GM12865 (cell line): ENCODE measurements at regions not wholly inside any gene's neighbourhood (a gene's known extent, or its start where the extent isn't known, plus 50 kb on each side); places are given as distances from the start of the nearest gene placed in this dataset.

Experiments
- DNase-seq: peaks from one replicate; pipeline ENCODE4 v3.0.0; 2010; ENCODE audit warnings: low read depth
- H3K4me3 ChIP-seq: 2 replicates; pipeline ENCODE4 v1.5.1; 2011; ENCODE audit warnings: mild to moderate bottlenecking, low read depth, low read length, control low read depth
- TF ChIP-seq, protein P1 (sequence below): IDR thresholded peaks from 2 replicates; pipeline ENCODE4 v1.5.1; 2011; ENCODE audit warnings: low read length, control low read depth, low read depth, inconsistent platforms; ENCODE audit not compliant: insufficient read depth; ENCODE audit errors: missing control alignments

DNA sequence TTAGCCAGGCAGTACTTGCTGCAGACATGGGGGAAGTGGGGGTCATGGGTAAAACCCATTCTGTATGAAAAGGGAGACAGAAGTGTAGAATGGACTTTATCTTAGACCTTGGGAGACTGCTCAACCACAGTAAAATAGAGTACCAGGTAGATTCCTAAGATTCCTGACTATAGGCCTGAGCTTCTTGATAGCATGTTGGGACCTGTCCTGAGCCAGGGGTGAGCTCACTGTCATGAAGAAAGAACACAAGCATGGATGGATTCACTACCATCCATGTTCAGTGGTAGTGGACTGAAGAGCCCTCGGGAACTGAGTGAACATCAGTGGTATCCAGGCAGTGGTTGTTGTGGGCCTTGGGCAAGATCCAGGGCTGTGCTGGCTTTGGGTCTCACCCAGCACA lies 1003.8 kb downstream of the TMTC2 start:
- no peak for DNase-seq
- TF ChIP-seq, protein P1, sequence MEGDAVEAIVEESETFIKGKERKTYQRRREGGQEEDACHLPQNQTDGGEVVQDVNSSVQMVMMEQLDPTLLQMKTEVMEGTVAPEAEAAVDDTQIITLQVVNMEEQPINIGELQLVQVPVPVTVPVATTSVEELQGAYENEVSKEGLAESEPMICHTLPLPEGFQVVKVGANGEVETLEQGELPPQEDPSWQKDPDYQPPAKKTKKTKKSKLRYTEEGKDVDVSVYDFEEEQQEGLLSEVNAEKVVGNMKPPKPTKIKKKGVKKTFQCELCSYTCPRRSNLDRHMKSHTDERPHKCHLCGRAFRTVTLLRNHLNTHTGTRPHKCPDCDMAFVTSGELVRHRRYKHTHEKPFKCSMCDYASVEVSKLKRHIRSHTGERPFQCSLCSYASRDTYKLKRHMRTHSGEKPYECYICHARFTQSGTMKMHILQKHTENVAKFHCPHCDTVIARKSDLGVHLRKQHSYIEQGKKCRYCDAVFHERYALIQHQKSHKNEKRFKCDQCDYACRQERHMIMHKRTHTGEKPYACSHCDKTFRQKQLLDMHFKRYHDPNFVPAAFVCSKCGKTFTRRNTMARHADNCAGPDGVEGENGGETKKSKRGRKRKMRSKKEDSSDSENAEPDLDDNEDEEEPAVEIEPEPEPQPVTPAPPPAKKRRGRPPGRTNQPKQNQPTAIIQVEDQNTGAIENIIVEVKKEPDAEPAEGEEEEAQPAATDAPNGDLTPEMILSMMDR: no peak
- H3K4me3 ChIP-seq: no peak overlapping the region

DNA sequence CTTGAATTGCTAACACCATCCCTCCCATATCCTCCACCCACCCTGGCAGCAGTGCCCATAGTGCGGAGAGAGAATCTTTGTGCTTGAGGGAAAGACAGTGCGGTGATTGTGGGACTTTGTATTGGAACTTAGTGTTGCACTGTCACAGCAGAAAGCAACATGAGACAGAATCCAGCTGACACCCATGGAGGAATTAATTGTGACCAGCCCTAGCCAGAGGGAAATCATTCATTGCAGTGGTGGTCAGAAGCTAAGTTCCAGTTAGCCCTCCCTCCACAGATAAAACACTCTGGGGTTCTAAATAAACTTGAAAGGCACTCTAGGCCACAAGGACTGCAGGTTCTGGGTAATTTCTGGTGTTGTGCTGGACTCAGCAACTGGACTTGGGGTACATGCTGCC lies 1002.6 kb downstream of the TMTC2 start:
- H3K4me3 ChIP-seq: no peak overlapping the region
- no peak for DNase-seq
- TF ChIP-seq, protein P1: no peak

DNA sequence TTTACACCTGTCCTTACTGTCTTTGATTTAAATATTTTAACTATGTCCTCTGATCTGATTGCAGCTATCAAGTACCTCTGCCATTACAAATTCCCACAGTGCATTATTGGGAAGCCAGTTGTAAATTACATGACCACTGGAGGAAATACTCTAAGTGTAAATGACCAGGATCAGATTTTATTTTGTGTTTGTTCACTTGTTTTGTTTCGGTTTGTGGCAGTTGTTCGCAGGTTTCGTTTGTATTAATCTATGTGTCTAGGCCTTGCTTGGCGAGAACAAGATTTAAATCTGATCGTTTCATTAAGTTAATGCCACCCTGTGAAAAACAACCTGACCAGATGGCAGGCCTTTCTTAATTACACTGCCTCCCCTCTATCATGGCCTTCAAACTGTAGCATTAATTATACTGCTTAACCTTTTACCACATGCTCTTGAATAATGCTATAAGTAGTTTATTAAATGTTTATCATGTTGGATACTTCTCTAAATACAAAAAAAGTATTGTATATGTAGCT lies 990.1 kb downstream of the TMTC2 start:
- no peak overlapping the region for H3K4me3 ChIP-seq
- TF ChIP-seq, protein P1: no peak
- DNase-seq: no peak

DNA sequence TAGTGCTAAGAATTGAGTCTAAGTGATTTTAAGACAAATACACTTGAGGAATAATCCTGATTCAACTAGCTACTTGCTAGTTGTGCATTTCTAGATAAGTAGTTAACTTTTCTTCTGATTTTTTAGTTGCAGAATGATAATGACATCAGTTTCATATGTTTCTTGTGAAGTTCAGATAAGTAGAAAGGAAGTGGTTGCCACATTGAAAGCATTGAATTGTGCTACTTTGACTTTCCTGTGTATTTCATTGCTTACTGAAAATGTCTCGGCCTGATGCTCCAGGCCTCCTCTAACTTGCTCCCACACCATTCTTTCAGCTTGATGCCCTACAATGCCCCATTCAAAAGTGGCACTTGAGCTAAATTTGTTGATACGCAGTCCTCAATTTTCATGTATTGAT lies 980.0 kb downstream of the TMTC2 start:
- TF ChIP-seq, protein P1: no peak
- H3K4me3 ChIP-seq: no peak overlapping the region
- no peak for DNase-seq

DNA sequence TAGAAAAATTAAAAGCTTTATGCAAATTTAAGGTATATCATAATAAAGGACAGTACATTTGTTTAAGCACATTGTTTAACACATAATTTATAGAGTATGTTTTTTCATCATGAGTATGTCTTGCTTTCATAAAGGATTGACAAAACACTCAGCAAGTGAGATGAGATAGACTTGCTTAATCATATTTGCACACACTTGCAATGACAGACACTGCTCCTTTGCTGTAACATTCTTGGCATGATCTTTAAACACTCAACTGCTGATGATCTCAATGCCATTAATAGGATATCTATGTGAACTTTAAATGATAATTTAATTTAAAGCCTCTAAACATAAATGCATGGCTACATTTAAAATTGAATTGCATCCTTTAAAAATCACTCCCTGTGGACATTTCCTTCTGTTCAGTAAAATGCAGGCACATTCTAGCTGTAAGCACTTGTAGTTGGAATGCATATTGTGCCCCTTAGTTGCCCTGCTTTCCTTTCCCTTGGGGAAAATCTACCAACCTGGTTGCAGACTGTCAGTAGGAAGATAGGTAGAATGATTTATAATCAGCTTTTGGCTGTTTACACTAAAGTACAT lies 979.0 kb downstream of the TMTC2 start:
- H3K4me3 ChIP-seq: no peak overlapping the region
- no peak for DNase-seq
- TF ChIP-seq, protein P1: no peak

DNA sequence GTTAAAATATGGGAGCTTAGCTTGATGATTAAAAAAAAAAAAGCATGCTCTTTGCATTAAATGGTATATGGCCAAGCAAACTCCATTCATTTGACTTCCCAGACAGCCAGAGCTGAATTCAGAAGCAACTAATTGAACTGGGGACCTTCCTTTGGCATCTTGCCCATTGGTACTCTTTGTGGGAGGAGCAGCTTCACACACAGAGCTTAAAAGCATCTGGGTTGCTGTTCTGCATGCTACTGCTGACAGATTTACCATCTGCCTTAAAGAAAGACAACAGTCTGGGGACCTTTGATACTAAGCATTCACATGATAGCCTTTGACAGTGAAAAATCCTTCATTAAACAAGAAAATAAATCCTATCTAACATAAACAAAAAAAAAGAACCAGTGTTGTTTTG lies 977.9 kb downstream of the TMTC2 start:
- TF ChIP-seq, protein P1: no peak
- H3K4me3 ChIP-seq: no peak overlapping the region
- no peak for DNase-seq
